HFFc6 (cell line): ENCODE measurements at regions not wholly inside any gene's neighbourhood (a gene's known extent, or its start where the extent isn't known, plus 50 kb on each side); places are given as distances from the start of the nearest gene placed in this dataset.

Experiments
- DNase-seq: peaks from one replicate; pipeline ENCODE4 v3.0.0-alpha.2; 2018
- H3K27ac Mint-ChIP-seq: 2 replicates; pipeline ENCODE4 v1.8.0; 2020; ENCODE audit warnings: mild to moderate bottlenecking, mixed read lengths
- H3K27me3 Mint-ChIP-seq: 2 replicates; pipeline ENCODE4 v1.8.0; 2021; ENCODE audit warnings: mild to moderate bottlenecking, moderate library complexity, mixed read lengths; ENCODE audit not compliant: insufficient read depth
- H3K36me3 Mint-ChIP-seq: 2 replicates; pipeline ENCODE4 v1.8.0; 2021; ENCODE audit warnings: low read depth, mixed read lengths
- H3K4me1 Mint-ChIP-seq: 2 replicates; pipeline ENCODE4 v1.8.0; 2020; ENCODE audit warnings: low read depth, mixed read lengths
- H3K4me3 Mint-ChIP-seq: 2 replicates; pipeline ENCODE4 v1.8.0; 2020; ENCODE audit warnings: mild to moderate bottlenecking, moderate library complexity, mixed read lengths
- H3K9me3 Mint-ChIP-seq: 2 replicates; pipeline ENCODE4 v1.8.0; 2020; ENCODE audit warnings: mild to moderate bottlenecking, mixed read lengths
- CTCF ChIP-seq: fragments of 200-600 bp; sonication (generic); IDR thresholded peaks from 2 replicates; pipeline ENCODE4 v1.5.0; 2021; ENCODE audit warnings: antibody characterized with exemption, mild to moderate bottlenecking

DNA sequence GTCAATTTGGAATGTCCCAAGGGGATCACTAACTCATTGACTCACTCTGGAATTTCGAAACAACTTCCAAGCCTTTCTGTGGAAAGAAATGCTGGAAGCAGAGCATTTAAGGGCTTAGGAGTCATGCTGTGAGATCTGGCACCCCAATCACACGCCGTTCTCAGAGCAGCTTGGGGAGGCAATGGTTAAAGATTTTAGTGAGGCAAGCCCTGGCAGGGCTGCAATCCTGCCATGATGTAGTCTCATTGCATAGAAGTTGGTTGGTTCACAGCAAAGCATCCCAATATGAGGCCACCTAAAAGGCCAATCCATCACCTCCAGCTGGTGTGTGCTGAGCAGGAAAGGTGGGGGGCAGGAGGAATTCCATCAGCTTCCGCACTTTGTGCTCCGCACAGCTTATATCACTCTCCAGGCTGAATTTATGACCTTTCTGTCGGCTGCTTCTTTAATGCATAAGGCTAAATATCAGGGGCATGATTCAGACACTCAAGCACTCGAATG lies 1043.9 kb upstream of the POU3F3 start:
- H3K36me3 Mint-ChIP-seq: no peaks in the 10 kb centered on the region
- H3K9me3 Mint-ChIP-seq: peaks cover 52% of the 10 kb centered on the region
- TF ChIP-seq CTCF: no peak
- no peak overlapping the region for H3K27ac Mint-ChIP-seq
- H3K4me3 Mint-ChIP-seq: no peak overlapping the region
- H3K4me1 Mint-ChIP-seq: no peaks in the 10 kb centered on the region
- no peak for DNase-seq
- H3K27me3 Mint-ChIP-seq: no peaks in the 10 kb centered on the region

- Mint-ChIP-seq H3K4me3 (no peak overlapping the region), H3K4me1 (no peaks in the 10 kb centered on the region), H3K27ac (no peak overlapping the region), H3K36me3 (no peaks in the 10 kb centered on the region), H3K9me3 (peaks cover 61% of the 10 kb centered on the region), H3K27me3 (no peaks in the 10 kb centered on the region)
- TF ChIP-seq CTCF: no peak
- no peak for DNase-seq
Observed at GRCh38 chr2:103810875-103811274, 1043.0 kb upstream of the POU3F3 start.

DNA sequence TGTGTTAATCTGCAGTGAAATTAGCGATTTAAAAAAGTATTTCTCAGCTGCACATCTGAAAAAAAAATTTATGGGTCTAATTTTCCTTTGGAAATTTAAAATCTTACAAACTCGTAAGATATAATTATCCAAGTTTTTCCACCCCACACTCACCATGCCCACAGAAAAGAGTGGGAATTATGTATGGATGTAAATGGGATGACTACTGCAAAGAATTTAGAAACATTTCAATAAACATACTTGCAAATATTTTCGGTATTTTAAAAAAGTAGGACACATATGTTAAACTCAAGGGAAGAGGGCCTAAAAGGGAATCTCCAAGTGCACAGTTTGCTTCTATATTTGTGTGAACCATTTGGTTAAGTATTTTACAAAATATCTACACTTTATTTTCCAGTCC lies 1039.9 kb upstream of the POU3F3 start:
- no peak overlapping the region for H3K4me3 Mint-ChIP-seq
- DNase-seq: no peak
- no peak for TF ChIP-seq CTCF
- peaks cover 57% of the 10 kb centered on the region for H3K9me3 Mint-ChIP-seq
- H3K4me1 Mint-ChIP-seq: no peaks in the 10 kb centered on the region
- no peaks in the 10 kb centered on the region for H3K36me3 Mint-ChIP-seq
- H3K27me3 Mint-ChIP-seq: no peaks in the 10 kb centered on the region
- no peak overlapping the region for H3K27ac Mint-ChIP-seq

DNA sequence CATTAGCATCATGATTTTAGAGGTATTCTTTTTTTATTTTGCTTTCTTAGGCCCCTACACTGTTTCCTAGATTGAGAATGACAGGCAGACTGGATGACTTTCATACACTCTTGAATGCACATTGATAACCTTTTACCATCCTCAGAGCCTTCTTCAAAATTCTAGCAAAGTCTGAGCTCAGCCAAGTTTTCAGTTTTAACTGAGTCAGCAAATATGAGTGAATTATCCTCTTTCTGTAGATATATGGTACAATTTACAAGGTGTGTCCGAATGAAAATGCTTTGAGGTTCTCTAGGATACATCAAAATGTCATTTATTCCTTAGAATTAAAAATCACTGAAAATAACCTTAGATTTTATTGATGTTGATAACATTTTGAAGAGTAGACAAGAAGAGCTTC lies 1038.2 kb upstream of the POU3F3 start:
- no peak for TF ChIP-seq CTCF
- DNase-seq: no peak
- Mint-ChIP-seq H3K27ac (no peak overlapping the region), H3K4me3 (no peak overlapping the region), H3K4me1 (no peaks in the 10 kb centered on the region), H3K36me3 (no peaks in the 10 kb centered on the region), H3K9me3 (peaks cover 55% of the 10 kb centered on the region), H3K27me3 (no peaks in the 10 kb centered on the region)

- no peak for DNase-seq
- Mint-ChIP-seq H3K4me3 (no peak overlapping the region), H3K27ac (no peak overlapping the region), H3K27me3 (no peaks in the 10 kb centered on the region), H3K4me1 (no peaks in the 10 kb centered on the region), H3K9me3 (peaks cover 51% of the 10 kb centered on the region), H3K36me3 (no peaks in the 10 kb centered on the region)
- no peak for TF ChIP-seq CTCF
Observed at GRCh38 chr2:103817746-103818145, 1036.2 kb upstream of the POU3F3 start.

DNA sequence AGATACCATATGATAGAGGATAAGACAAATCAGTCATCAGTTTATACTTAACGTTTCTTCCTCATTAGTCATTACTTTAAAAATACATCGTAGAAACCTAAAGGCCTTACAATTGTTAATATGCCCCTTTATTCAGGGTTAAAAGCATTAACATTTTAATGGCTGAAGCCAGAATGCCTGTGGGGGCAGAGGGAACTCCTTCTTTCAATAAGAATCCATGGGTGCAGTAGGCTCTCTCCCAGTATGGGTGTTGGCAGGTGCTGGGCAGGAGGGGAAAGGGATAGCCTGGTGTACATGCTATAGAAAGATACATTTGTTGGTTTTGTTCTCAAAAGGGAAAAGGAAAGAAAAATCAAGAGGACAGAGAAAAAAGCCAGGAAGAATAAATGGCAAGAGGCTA lies 1035.7 kb upstream of the POU3F3 start:
- DNase-seq: no peak
- no peak for TF ChIP-seq CTCF
- no peak overlapping the region for H3K4me3 Mint-ChIP-seq
- no peaks in the 10 kb centered on the region for H3K4me1 Mint-ChIP-seq
- peaks cover 51% of the 10 kb centered on the region for H3K9me3 Mint-ChIP-seq
- H3K27ac Mint-ChIP-seq: no peak overlapping the region
- H3K36me3 Mint-ChIP-seq: no peaks in the 10 kb centered on the region
- H3K27me3 Mint-ChIP-seq: no peaks in the 10 kb centered on the region
